Kidney (tissue), 13 donors: ENCODE measurements at regions not wholly inside any gene's neighbourhood (a gene's known extent, or its start where the extent isn't known, plus 50 kb on each side); places are given as distances from the start of the nearest gene placed in this dataset.

Source experiments
- DNase-seq, 5 donors: peaks; one replicate each; pipeline ENCODE4 v3.0.0-alpha.2; 2013 to 2020
- FAIRE-seq: peaks from 2 replicates; lab custom pipeline; 2012; peaks lifted over from hg19 to GRCh38; lab: Jason Lieb, UNC
- H3K27ac ChIP-seq, 2 donors: one replicate each; pipeline ENCODE4 v1.7.0; 2013; ENCODE audit warnings: low read depth in 2 of 2, low read length in 2 of 2, inconsistent platforms in 1 of 2
- H3K27me3 ChIP-seq: one replicate; pipeline ENCODE4 v1.7.1; 2013; ENCODE audit warnings: low read length, inconsistent platforms; ENCODE audit not compliant: control insufficient read depth, insufficient read depth
- H3K36me3 ChIP-seq, 3 donors: one replicate each; pipeline versions ENCODE4 v1.7.0 to v1.7.1; 2013; ENCODE audit warnings: low read length in 3 of 3, control low read depth in 1 of 3, inconsistent platforms in 1 of 3; ENCODE audit not compliant: insufficient read depth in 3 of 3, control insufficient read depth in 2 of 3
- H3K4me1 ChIP-seq, 3 donors: one replicate each; pipeline versions ENCODE4 v1.7.0 to v1.7.1; 2013; ENCODE audit warnings: low read length in 3 of 3, inconsistent platforms in 1 of 3, low read depth in 1 of 3; ENCODE audit not compliant: control insufficient read depth in 2 of 3, insufficient read depth in 2 of 3
- H3K4me3 ChIP-seq, 3 donors: one replicate each; pipeline versions ENCODE4 v1.7.0 to v1.8.1; 2013; ENCODE audit warnings: low read length in 3 of 3, control low read depth in 1 of 3, inconsistent platforms in 1 of 3
- H3K9ac ChIP-seq, 3 donors: one replicate each; pipeline versions ENCODE4 v1.7.0 to v1.7.1; 2013; ENCODE audit warnings: low read length in 3 of 3, control low read depth in 1 of 3, inconsistent platforms in 1 of 3
- H3K9me3 ChIP-seq, 3 donors: one replicate each; pipeline versions ENCODE4 v1.7.0 to v1.7.1; 2013; ENCODE audit warnings: low read length in 3 of 3, control low read depth in 1 of 3, inconsistent platforms in 1 of 3; ENCODE audit not compliant: control insufficient read depth in 2 of 3, insufficient read depth in 1 of 3
- intact Hi-C: fragments of 100-400 bp; cut with DNase I; formaldehyde crosslinking; loops from one replicate; pipeline ENCODE4 v1.11.1; 2022
- TF ChIP-seq, protein P1 (sequence below): IDR thresholded peaks from 3 replicates; pipeline ENCODE4 v1.5.1; 2012; ENCODE audit warnings: mild to moderate bottlenecking, moderate library complexity, borderline replicate concordance; ENCODE audit not compliant: insufficient read depth; ENCODE audit errors: extremely low read depth
- donor health status: control.
- donor health status: control.
- donor health status: control.
- donor health status: control.
- donor health status: control.
- donor health status: DM: yes; HTN: yes; CAD: no.
- donor health status: Normal renal cell carcinoma (clear cell type).

GRCh38 chr2:228669690-228670089, 488.2 kb upstream of the SPHKAP start:
- TF ChIP-seq, protein P1, sequence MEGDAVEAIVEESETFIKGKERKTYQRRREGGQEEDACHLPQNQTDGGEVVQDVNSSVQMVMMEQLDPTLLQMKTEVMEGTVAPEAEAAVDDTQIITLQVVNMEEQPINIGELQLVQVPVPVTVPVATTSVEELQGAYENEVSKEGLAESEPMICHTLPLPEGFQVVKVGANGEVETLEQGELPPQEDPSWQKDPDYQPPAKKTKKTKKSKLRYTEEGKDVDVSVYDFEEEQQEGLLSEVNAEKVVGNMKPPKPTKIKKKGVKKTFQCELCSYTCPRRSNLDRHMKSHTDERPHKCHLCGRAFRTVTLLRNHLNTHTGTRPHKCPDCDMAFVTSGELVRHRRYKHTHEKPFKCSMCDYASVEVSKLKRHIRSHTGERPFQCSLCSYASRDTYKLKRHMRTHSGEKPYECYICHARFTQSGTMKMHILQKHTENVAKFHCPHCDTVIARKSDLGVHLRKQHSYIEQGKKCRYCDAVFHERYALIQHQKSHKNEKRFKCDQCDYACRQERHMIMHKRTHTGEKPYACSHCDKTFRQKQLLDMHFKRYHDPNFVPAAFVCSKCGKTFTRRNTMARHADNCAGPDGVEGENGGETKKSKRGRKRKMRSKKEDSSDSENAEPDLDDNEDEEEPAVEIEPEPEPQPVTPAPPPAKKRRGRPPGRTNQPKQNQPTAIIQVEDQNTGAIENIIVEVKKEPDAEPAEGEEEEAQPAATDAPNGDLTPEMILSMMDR, result no peak
- Histone ChIP-seq H3K4me3 (no peak overlapping the region), H3K27me3 (no peaks in the 10 kb centered on the region), H3K4me1 (no peaks in the 10 kb centered on the region), H3K9me3 (no peaks in the 10 kb centered on the region), H3K36me3 (no peaks in the 10 kb centered on the region), H3K27ac (no peak overlapping the region), H3K9ac (no peak overlapping the region)
- intact Hi-C loops, result no loop called here
- DNase-seq, result no peak
- FAIRE-seq, result no peak

GRCh38 chr2:228665232-228665631, 483.7 kb upstream of the SPHKAP start:
- Histone ChIP-seq H3K9me3 (no peaks in the 10 kb centered on the region), H3K9ac (no peak overlapping the region), H3K27me3 (no peaks in the 10 kb centered on the region), H3K4me1 (no peaks in the 10 kb centered on the region), H3K4me3 (no peak overlapping the region), H3K36me3 (no peaks in the 10 kb centered on the region), H3K27ac (no peak overlapping the region)
- FAIRE-seq, result no peak
- intact Hi-C loops, result no loop called here
- TF ChIP-seq, protein P1, result no peak
- no peak for DNase-seq

GRCh38 chr2:228658998-228659397, 477.5 kb upstream of the SPHKAP start:
- no peak for FAIRE-seq
- no peak for DNase-seq
- intact Hi-C loops, result no loop called here

More at GRCh38 chr2:228658998-228659397, 477.5 kb upstream of the SPHKAP start:
- no peaks in the 10 kb centered on the region for H3K9me3 ChIP-seq
- H3K27ac ChIP-seq, result no peak overlapping the region
- H3K36me3 ChIP-seq, result no peaks in the 10 kb centered on the region
- no peaks in the 10 kb centered on the region for H3K4me1 ChIP-seq
- no peak overlapping the region for H3K4me3 ChIP-seq
- H3K27me3 ChIP-seq, result no peaks in the 10 kb centered on the region
- no peak overlapping the region for H3K9ac ChIP-seq
- TF ChIP-seq, protein P1, result no peak
